AG09309 (cell line): ENCODE measurements at regions not wholly inside any gene's neighbourhood (a gene's known extent, or its start where the extent isn't known, plus 50 kb on each side); places are given as distances from the start of the nearest gene placed in this dataset.

ENCODE experiments used
- DNase-seq: peaks from one replicate; pipeline ENCODE4 v3.0.0-alpha.2; 2010; ENCODE audit warnings: low read depth
- H3K4me3 ChIP-seq: 2 replicates; pipeline ENCODE4 v1.5.1; 2011; ENCODE audit warnings: mild to moderate bottlenecking, low read depth, low read length, moderate library complexity; ENCODE audit not compliant: control insufficient read depth
- CTCF ChIP-seq: IDR thresholded peaks from 2 replicates; pipeline ENCODE4 v1.5.1; 2011; ENCODE audit warnings: mild to moderate bottlenecking, low read depth, low read length, inconsistent platforms; ENCODE audit not compliant: insufficient read depth, control insufficient read depth; ENCODE audit errors: missing control alignments

DNA sequence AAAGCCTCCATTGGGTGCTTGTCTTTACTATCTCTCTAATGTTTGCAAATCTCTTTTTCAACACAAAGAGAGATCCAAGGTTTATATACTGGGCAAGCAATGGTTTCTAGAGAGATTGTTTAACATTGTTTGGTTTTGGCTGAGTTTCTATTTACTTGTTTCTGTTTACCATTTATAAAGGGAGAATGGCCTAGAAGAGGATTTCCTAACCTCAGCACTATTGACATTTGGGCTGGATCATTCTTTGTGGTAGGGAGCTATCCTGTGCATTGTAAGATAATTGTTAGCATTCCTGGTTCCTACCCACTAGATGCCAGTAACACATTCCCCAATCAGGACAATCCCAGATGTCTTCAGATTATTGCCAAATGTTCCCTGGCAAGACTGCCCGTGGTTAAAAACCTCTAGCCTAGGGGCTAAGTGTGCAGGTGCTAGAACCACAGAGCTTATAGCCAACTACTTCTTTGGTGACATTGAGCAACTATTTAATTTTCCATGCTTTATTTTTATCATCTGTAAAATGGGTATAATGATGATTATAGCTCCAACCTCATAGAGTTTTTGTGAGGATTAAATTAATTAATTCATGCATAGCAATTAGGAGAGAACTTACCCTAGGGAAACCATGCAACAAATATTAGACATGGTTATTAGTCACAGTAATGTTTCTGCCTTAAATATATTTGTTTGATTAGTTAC, 413.9 kb upstream of the MAF start:
- no peak overlapping the region for H3K4me3 ChIP-seq

GRCh38 chr16:80012586-80012985, 412.0 kb upstream of the MAF start:
- no peak for TF ChIP-seq CTCF
- no peak for DNase-seq
- no peak overlapping the region for H3K4me3 ChIP-seq

More for the DNA sequence above, 413.9 kb upstream of the MAF start:
- no peak for TF ChIP-seq CTCF
- no peak for DNase-seq

- no peak for DNase-seq
- TF ChIP-seq CTCF: no peak
Observed at GRCh38 chr16:80009971-80010659, 409.6 kb upstream of the MAF start.

DNA sequence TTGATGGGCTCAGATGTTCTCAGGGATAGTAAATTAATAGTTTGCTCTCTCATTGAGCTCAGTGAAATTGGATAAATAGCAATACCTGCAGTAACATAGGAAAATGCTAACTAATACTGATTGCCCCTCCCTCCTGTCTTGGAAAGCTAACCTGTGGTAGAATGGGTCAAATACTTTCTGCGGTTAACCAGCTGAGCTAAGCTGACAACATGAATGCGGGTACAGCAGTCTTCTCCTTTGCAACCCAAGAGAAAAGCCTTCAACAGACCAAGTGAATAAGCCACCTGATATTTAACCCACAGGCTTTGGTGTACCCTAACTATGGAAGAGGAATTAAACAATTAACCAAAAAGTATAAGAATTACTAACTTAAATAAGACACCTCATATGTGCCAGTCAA, 408.3 kb upstream of the MAF start:
- DNase-seq: no peak
- no peak overlapping the region for H3K4me3 ChIP-seq
- TF ChIP-seq CTCF: no peak

More at GRCh38 chr16:80009971-80010659, 409.6 kb upstream of the MAF start:
- no peak overlapping the region for H3K4me3 ChIP-seq

- TF ChIP-seq CTCF: no peak
- H3K4me3 ChIP-seq: no peak overlapping the region
- no peak for DNase-seq
Observed at GRCh38 chr16:80007231-80007630, 406.7 kb upstream of the MAF start.

DNA sequence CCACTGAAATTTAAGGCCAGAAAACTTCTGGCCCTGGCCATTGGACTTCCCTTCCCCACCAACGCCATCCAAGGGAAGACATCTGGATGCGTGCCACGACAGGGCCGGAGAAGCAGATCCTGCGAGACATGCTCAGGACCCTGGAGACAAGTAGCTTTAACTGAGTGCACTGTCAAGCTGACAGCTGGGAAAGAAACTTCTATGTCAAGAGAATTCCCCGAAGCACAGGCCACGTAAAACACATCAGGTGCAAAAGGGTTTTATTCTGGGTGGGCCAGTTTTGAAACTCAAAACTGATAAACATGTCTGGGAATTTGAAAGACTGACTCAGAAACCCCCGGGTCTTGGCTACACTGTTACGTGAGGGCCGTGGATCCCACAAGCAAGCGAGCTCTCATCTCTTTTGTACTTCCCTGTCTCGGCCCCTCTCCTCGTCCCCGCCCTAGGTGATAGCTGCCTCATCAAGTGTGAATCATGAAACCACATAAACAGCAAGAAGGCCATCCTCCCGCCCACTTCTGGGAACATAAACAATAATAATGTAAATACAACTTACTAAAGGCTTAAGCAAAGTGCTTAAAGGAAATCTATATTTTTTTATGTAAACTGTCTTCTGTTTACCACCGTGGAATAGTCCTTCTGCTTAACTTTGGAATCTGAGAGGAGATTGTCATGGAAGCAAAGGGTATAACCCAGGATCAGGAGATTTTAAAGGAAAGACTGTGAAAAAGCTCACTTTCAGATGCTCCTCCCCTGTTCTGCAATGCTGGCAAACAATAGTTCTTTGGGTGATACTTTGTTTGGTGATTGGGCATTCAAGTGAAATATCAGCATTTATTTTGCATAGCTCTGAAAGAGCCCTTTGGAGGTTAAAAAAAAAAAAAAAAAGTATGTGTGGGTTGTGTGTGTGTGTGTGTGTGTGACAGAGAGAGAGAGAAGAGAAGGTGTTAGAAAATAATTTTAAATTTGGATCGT, 406.0 kb upstream of the MAF start:
- no peak overlapping the region for H3K4me3 ChIP-seq
- no peak for DNase-seq
- TF ChIP-seq CTCF: no peak
